Hematopoietic multipotent progenitor cell treated with erythropoietin and hydrocortisone succinate and interleukin-3 and kit ligand, for 15 days (in vitro differentiated cells): ENCODE measurements at regions not wholly inside any gene's neighbourhood (a gene's known extent, or its start where the extent isn't known, plus 50 kb on each side); places are given as distances from the start of the nearest gene placed in this dataset.
"Not testable (repeated sequence)": the region's sequence is repeated elsewhere in the genome, so short reads cannot be mapped to it uniquely, and the experiment has no call there.

Source experiments
- DNase-seq: peaks from one replicate; pipeline ENCODE4 v3.0.0-alpha.2; 2015; ENCODE audit warnings: low spot score

- DNase-seq = not testable (repeated sequence)
These were observed 142.2 kb upstream of the ZNF722 start for GRCh38 chr7:63856466-63856865.

GRCh38 chr7:63867127-63867526 is 131.5 kb upstream of the ZNF722 start:
- no peak for DNase-seq

- not testable (repeated sequence) for DNase-seq
These were observed 124.4 kb upstream of the ZNF722 start for GRCh38 chr7:63874242-63874641.

GRCh38 chr7:63876707-63877322 is 121.8 kb upstream of the ZNF722 start:
- no peak for DNase-seq

- no peak for DNase-seq
These were observed 111.6 kb upstream of the ZNF722 start for GRCh38 chr7:63887031-63887430.

GRCh38 chr7:63899691-63900393 is 98.8 kb upstream of the ZNF722 start:
- no peak for DNase-seq

- no peak for DNase-seq
These were observed 98.0 kb upstream of the ZNF722 start for GRCh38 chr7:63900394-63901203.

- DNase-seq = not testable (repeated sequence)
These were observed 97.5 kb upstream of the ZNF722 start for GRCh38 chr7:63901204-63901506.

- no peak for DNase-seq
These were observed 79.7 kb upstream of the ZNF722 start for GRCh38 chr7:63918986-63919385.

GRCh38 chr7:63925262-63925625 is 73.4 kb upstream of the ZNF722 start:
- no peak for DNase-seq

- DNase-seq = peak; percentile 2
These were observed 72.8 kb upstream of the ZNF722 start for GRCh38 chr7:63925626-63926460.

- DNase-seq = no peak
These were observed 71.4 kb upstream of the ZNF722 start for GRCh38 chr7:63927261-63927660.

- no peak for DNase-seq
These were observed 67.5 kb upstream of the ZNF722 start for GRCh38 chr7:63931057-63931600.

- DNase-seq = no peak
These were observed 66.6 kb upstream of the ZNF722 start for GRCh38 chr7:63931985-63932577.
